SK-N-SH (cell line): ENCODE measurements at regions not wholly inside any gene's neighbourhood (a gene's known extent, or its start where the extent isn't known, plus 50 kb on each side); places are given as distances from the start of the nearest gene placed in this dataset.

Experiments
- FOXJ3 ChIP-seq: sonication (generic); formaldehyde crosslinking; IDR thresholded peaks from 2 replicates; pipeline ENCODE4 v1.5.1; 2020; ENCODE audit warnings: mild to moderate bottlenecking, missing genetic modification reagents
- FOXM1 ChIP-seq: IDR thresholded peaks from 2 replicates; pipeline ENCODE4 v1.4.0; 2012; ENCODE audit warnings: low read depth, mild to moderate bottlenecking
- GABPA ChIP-seq: IDR thresholded peaks from 2 replicates; pipeline ENCODE4 v1.4.0; 2012; ENCODE audit warnings: low read depth, mild to moderate bottlenecking
- NFIC ChIP-seq: IDR thresholded peaks from 2 replicates; pipeline ENCODE4 v1.4.0; 2012; ENCODE audit warnings: borderline replicate concordance
- POLR2AphosphoS5 ChIP-seq: IDR thresholded peaks from 2 replicates; pipeline ENCODE4 v1.6.1; 2012; ENCODE audit warnings: low read depth, low read length
- RAD21 ChIP-seq: IDR thresholded peaks from 2 replicates; pipeline ENCODE4 v1.6.1; 2012; ENCODE audit warnings: mild to moderate bottlenecking, low read length
- RFX5 ChIP-seq: IDR thresholded peaks from 2 replicates; pipeline ENCODE4 v1.6.1; 2012; ENCODE audit warnings: mild to moderate bottlenecking, improper control_type of control experiment, low read length
- RXRA ChIP-seq: IDR thresholded peaks from 2 replicates; pipeline ENCODE4 v1.4.0; 2012; ENCODE audit warnings: low read depth, mild to moderate bottlenecking, borderline replicate concordance
- SIN3A ChIP-seq: IDR thresholded peaks from 2 replicates; pipeline ENCODE4 v1.6.1; 2012; ENCODE audit warnings: low read depth, mild to moderate bottlenecking, low read length, moderate library complexity, borderline replicate concordance
- TAF1 ChIP-seq: IDR thresholded peaks from 2 replicates; pipeline ENCODE4 v1.6.1; 2012; ENCODE audit warnings: low read depth, mild to moderate bottlenecking, low read length, moderate library complexity, borderline replicate concordance
- TF ChIP-seq, protein P1 (sequence below): IDR thresholded peaks from 2 replicates; pipeline ENCODE4 v1.6.1; 2012; ENCODE audit warnings: mild to moderate bottlenecking, low read depth, low read length, moderate library complexity
- TF ChIP-seq, protein P2 (sequence below): fragments of 200-600 bp; sonication (generic); IDR thresholded peaks from 2 replicates; pipeline ENCODE4 v1.6.1; 2017; ENCODE audit warnings: antibody characterized with exemption, mild to moderate bottlenecking, moderate library complexity
- TF ChIP-seq, protein P3 (sequence below): IDR thresholded peaks from 2 replicates; pipeline ENCODE4 v1.4.0; 2012; ENCODE audit warnings: low read depth, borderline replicate concordance

DNA sequence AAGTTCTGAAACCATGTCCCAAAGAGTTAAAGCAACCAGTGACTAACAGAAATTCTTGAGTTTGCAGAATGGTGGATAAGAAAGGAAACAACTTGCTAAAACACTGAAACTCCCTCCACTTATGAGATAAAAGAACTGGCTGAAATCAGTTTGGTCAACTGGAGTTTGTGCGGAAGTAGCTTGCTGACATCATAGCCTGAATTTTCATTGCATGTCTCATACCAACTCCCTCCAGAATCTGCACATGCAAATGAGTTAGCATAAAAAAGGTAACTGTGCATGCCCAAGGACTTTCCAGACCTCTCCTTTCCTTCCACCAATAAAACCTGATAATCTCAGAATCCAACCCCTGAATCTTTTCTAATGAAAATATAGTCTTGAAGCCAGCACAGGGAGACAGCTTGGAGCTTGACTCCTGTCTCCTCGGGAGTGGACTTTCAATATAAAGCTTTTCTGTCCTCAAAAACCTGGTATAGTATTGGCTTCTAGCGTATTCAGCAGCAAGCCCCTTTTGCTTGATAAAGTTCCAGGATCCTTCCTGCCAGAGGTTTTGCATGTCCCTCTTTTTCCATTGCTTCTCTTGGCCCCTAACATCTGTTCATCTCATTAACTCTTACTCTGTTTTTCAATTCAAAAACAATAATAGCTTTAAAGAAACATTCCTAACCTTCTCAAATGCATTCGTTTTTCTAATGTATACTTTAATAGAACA, 785.8 kb upstream of the ADGRL4 start:
- no peak for TF ChIP-seq RXRA
- TF ChIP-seq, protein P1, sequence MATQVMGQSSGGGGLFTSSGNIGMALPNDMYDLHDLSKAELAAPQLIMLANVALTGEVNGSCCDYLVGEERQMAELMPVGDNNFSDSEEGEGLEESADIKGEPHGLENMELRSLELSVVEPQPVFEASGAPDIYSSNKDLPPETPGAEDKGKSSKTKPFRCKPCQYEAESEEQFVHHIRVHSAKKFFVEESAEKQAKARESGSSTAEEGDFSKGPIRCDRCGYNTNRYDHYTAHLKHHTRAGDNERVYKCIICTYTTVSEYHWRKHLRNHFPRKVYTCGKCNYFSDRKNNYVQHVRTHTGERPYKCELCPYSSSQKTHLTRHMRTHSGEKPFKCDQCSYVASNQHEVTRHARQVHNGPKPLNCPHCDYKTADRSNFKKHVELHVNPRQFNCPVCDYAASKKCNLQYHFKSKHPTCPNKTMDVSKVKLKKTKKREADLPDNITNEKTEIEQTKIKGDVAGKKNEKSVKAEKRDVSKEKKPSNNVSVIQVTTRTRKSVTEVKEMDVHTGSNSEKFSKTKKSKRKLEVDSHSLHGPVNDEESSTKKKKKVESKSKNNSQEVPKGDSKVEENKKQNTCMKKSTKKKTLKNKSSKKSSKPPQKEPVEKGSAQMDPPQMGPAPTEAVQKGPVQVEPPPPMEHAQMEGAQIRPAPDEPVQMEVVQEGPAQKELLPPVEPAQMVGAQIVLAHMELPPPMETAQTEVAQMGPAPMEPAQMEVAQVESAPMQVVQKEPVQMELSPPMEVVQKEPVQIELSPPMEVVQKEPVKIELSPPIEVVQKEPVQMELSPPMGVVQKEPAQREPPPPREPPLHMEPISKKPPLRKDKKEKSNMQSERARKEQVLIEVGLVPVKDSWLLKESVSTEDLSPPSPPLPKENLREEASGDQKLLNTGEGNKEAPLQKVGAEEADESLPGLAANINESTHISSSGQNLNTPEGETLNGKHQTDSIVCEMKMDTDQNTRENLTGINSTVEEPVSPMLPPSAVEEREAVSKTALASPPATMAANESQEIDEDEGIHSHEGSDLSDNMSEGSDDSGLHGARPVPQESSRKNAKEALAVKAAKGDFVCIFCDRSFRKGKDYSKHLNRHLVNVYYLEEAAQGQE = no peak
- TF ChIP-seq POLR2AphosphoS5 = no peak
- no peak for TF ChIP-seq TAF1
- no peak for TF ChIP-seq FOXM1
- TF ChIP-seq, protein P2, sequence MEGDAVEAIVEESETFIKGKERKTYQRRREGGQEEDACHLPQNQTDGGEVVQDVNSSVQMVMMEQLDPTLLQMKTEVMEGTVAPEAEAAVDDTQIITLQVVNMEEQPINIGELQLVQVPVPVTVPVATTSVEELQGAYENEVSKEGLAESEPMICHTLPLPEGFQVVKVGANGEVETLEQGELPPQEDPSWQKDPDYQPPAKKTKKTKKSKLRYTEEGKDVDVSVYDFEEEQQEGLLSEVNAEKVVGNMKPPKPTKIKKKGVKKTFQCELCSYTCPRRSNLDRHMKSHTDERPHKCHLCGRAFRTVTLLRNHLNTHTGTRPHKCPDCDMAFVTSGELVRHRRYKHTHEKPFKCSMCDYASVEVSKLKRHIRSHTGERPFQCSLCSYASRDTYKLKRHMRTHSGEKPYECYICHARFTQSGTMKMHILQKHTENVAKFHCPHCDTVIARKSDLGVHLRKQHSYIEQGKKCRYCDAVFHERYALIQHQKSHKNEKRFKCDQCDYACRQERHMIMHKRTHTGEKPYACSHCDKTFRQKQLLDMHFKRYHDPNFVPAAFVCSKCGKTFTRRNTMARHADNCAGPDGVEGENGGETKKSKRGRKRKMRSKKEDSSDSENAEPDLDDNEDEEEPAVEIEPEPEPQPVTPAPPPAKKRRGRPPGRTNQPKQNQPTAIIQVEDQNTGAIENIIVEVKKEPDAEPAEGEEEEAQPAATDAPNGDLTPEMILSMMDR = no peak
- TF ChIP-seq RAD21 = no peak
- TF ChIP-seq FOXJ3 (CRISPR knock-in tag) = no peak
- TF ChIP-seq GABPA = no peak
- TF ChIP-seq, protein P3, sequence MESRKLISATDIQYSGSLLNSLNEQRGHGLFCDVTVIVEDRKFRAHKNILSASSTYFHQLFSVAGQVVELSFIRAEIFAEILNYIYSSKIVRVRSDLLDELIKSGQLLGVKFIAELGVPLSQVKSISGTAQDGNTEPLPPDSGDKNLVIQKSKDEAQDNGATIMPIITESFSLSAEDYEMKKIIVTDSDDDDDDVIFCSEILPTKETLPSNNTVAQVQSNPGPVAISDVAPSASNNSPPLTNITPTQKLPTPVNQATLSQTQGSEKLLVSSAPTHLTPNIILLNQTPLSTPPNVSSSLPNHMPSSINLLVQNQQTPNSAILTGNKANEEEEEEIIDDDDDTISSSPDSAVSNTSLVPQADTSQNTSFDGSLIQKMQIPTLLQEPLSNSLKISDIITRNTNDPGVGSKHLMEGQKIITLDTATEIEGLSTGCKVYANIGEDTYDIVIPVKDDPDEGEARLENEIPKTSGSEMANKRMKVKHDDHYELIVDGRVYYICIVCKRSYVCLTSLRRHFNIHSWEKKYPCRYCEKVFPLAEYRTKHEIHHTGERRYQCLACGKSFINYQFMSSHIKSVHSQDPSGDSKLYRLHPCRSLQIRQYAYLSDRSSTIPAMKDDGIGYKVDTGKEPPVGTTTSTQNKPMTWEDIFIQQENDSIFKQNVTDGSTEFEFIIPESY = no peak
- no peak for TF ChIP-seq NFIC
- no peak for TF ChIP-seq RFX5
- TF ChIP-seq SIN3A = no peak
